Natural killer cell (primary cell): ENCODE measurements at regions not wholly inside any gene's neighbourhood (a gene's known extent, or its start where the extent isn't known, plus 50 kb on each side); places are given as distances from the start of the nearest gene placed in this dataset.

Experiments
- ATAC-seq, 3 donors: fragments of 150-1000 bp in 2 of 3; fragments of 200-7000 bp in 1 of 3; cut with Tn5 transposase; 1 replicate in 1 of 3; 2 replicates in 2 of 3; pipeline ENCODE4 v1.10.0; 2021; ENCODE audit warnings: mild to moderate bottlenecking in 2 of 3, moderate library complexity in 2 of 3
- DNase-seq, 2 donors: peaks; one replicate each; pipeline versions ENCODE4 v3.0.0 to v3.0.0-alpha.2; 2013 to 2021; ENCODE audit warnings: mixed read lengths in 1 of 2
- H3K27ac ChIP-seq: one replicate; pipeline ENCODE4 v1.5.1; 2013; ENCODE audit warnings: mild to moderate bottlenecking, low read length
- H3K27me3 ChIP-seq: one replicate; pipeline ENCODE4 v1.6.1; 2013; ENCODE audit warnings: low read length; ENCODE audit not compliant: control insufficient read depth, insufficient read depth
- H3K36me3 ChIP-seq: one replicate; pipeline ENCODE4 v1.6.1; 2013; ENCODE audit warnings: low read length; ENCODE audit not compliant: control insufficient read depth, insufficient read depth
- H3K4me1 ChIP-seq: one replicate; pipeline ENCODE4 v1.6.1; 2013; ENCODE audit warnings: low read length; ENCODE audit not compliant: control insufficient read depth, insufficient read depth
- H3K4me3 ChIP-seq: one replicate; pipeline ENCODE4 v1.5.1; 2013; ENCODE audit warnings: low read length
- H3K9me3 ChIP-seq: one replicate; pipeline ENCODE4 v1.6.1; 2013; ENCODE audit warnings: low read length; ENCODE audit not compliant: control insufficient read depth, insufficient read depth
- H3K27ac Mint-ChIP-seq, 2 donors: one replicate each; pipeline ENCODE4 v1.8.0; 2022; ENCODE audit warnings: mild to moderate bottlenecking in 2 of 2, mixed read lengths in 2 of 2, moderate library complexity in 1 of 2
- H3K27me3 Mint-ChIP-seq, 2 donors: one replicate each; pipeline ENCODE4 v1.8.0; 2022; ENCODE audit warnings: low read depth in 2 of 2, mixed read lengths in 2 of 2
- H3K36me3 Mint-ChIP-seq: one replicate; pipeline ENCODE4 v1.8.0; 2022; ENCODE audit warnings: mixed read lengths
- H3K4me1 Mint-ChIP-seq, 2 donors: one replicate each; pipeline ENCODE4 v1.8.0; 2022; ENCODE audit warnings: mixed read lengths in 2 of 2
- H3K4me3 Mint-ChIP-seq: one replicate; pipeline ENCODE4 v1.8.0; 2022; ENCODE audit warnings: mild to moderate bottlenecking, moderate library complexity, mixed read lengths
- H3K9me3 Mint-ChIP-seq, 2 donors: one replicate each; pipeline ENCODE4 v1.8.0; 2022; ENCODE audit warnings: mixed read lengths in 2 of 2
- CTCF ChIP-seq: fragments of 200-600 bp; IDR thresholded peaks from one replicate; pipeline ENCODE4 v1.8.0; 2022; ENCODE audit warnings: antibody characterized with exemption
- WGBS: methylation state at CpG from one replicate; pipeline ENCODE4 v1.1.7; 2013; ENCODE audit warnings: missing lambda C conversion rate; ENCODE audit not compliant: insufficient coverage; 5-methylcytosine and 5-hydroxymethylcytosine counted together
- intact Hi-C: fragments of 100-400 bp; cut with micrococcal nuclease; formaldehyde crosslinking; loops from one replicate; pipeline ENCODE4 v1.14.2; 2022

- Histone ChIP-seq H3K4me1 (no peaks in the 10 kb centered on the region), H3K36me3 (no peaks in the 10 kb centered on the region), H3K4me3 (no peak overlapping the region), H3K27me3 (no peaks in the 10 kb centered on the region), H3K27ac (no peak overlapping the region), H3K9me3 (no peaks in the 10 kb centered on the region)
- H3K9me3 Mint-ChIP-seq: no peaks in the 10 kb centered on the region
- H3K27ac Mint-ChIP-seq: no peak overlapping the region
- no peaks in the 10 kb centered on the region for H3K36me3 Mint-ChIP-seq
- peaks cover 0 to 9% of the 10 kb centered on the region in 2 donors for H3K4me1 Mint-ChIP-seq
- peaks cover 7 to 9% of the 10 kb centered on the region in 2 donors for H3K27me3 Mint-ChIP-seq
- ATAC-seq: no peak
- no peak for DNase-seq
- TF ChIP-seq CTCF: no peak
- no peak overlapping the region for H3K4me3 Mint-ChIP-seq
- intact Hi-C loops: no loop called here
- WGBS: 80% methylated on average over 19 of the region's 20 CpGs
Measured at GRCh38 chr10:118809357-118810220, 54.8 kb upstream of the CACUL1 start.

GRCh38 chr10:118810796-118811505 lies 56.2 kb upstream of the CACUL1 start:
- H3K9me3 Mint-ChIP-seq: no peaks in the 10 kb centered on the region
- Histone ChIP-seq H3K36me3 (no peaks in the 10 kb centered on the region), H3K4me3 (no peak overlapping the region), H3K27me3 (no peaks in the 10 kb centered on the region), H3K4me1 (no peaks in the 10 kb centered on the region), H3K9me3 (no peaks in the 10 kb centered on the region), H3K27ac (no peak overlapping the region)
- no peak for ATAC-seq
- no peak overlapping the region for H3K27ac Mint-ChIP-seq
- 66% methylated on average over 4 of the region's 5 CpGs for WGBS
- no peaks in the 10 kb centered on the region for H3K36me3 Mint-ChIP-seq
- no peak for DNase-seq
- H3K27me3 Mint-ChIP-seq: peaks cover 7 to 10% of the 10 kb centered on the region in 2 donors
- H3K4me3 Mint-ChIP-seq: no peak overlapping the region
- TF ChIP-seq CTCF: no peak
- intact Hi-C loops: no loop called here
- peaks cover 0 to 9% of the 10 kb centered on the region in 2 donors for H3K4me1 Mint-ChIP-seq

- intact Hi-C loops: no loop called here
- ATAC-seq (no peak), DNase-seq (no peak)
- Histone ChIP-seq H3K27me3 (no peaks in the 10 kb centered on the region), H3K4me3 (no peak overlapping the region), H3K36me3 (no peaks in the 10 kb centered on the region), H3K9me3 (no peaks in the 10 kb centered on the region), H3K27ac (no peak overlapping the region), H3K4me1 (no peaks in the 10 kb centered on the region)
- H3K27ac Mint-ChIP-seq: no peak overlapping the region
- 84% methylated on average over 13 of the region's 13 CpGs for WGBS
- H3K9me3 Mint-ChIP-seq: no peaks in the 10 kb centered on the region
- TF ChIP-seq CTCF: no peak
- H3K36me3 Mint-ChIP-seq: no peaks in the 10 kb centered on the region
- no peak overlapping the region for H3K4me3 Mint-ChIP-seq
- peaks cover 0 to 9% of the 10 kb centered on the region in 2 donors for H3K4me1 Mint-ChIP-seq
- H3K27me3 Mint-ChIP-seq: peaks cover 7 to 10% of the 10 kb centered on the region in 2 donors
Measured at GRCh38 chr10:118811675-118812392, 57.1 kb upstream of the CACUL1 start.
